ENCODE measurements at regions not wholly inside any gene's neighbourhood (a gene's known extent, or its start where the extent isn't known, plus 50 kb on each side); places are given as distances from the start of the nearest gene placed in this dataset.

DNA sequence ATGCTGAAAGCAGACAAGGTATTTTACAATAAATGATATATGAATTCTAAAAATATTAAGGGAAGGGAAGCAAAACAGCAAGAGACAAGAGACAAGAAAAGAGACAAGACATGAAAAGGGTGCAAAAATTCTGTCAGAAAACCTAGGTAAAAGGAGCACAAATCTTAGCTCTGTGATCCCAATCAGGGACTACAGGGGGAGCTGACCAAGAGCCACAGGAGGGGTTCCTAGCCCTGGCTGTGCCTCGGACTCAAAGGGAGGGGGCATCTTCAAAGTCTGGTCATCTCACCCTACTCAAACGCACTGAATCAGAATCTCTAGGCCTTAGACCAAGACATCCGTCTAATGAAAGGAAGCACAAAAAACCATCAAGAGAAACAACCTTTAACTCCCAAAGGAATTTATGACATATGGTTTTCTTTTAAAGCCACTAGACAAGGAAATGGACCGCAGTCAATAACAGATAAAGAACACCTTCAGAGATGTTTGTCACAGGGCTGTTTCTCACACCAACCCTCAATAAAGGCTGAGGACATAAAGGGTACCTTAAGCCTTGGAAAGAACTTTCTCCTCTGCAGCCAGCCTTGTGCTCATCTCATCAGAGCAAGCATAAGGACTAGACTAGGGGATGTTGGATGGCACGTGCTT, 130.4 kb upstream of the CDYL start:
- DNase-seq (ENCODE audit: low read depth) = no peak
- H3K4me3 ChIP-seq (ENCODE audit: low read depth, low read length) = no peak overlapping the region
- TF ChIP-seq, protein P1, sequence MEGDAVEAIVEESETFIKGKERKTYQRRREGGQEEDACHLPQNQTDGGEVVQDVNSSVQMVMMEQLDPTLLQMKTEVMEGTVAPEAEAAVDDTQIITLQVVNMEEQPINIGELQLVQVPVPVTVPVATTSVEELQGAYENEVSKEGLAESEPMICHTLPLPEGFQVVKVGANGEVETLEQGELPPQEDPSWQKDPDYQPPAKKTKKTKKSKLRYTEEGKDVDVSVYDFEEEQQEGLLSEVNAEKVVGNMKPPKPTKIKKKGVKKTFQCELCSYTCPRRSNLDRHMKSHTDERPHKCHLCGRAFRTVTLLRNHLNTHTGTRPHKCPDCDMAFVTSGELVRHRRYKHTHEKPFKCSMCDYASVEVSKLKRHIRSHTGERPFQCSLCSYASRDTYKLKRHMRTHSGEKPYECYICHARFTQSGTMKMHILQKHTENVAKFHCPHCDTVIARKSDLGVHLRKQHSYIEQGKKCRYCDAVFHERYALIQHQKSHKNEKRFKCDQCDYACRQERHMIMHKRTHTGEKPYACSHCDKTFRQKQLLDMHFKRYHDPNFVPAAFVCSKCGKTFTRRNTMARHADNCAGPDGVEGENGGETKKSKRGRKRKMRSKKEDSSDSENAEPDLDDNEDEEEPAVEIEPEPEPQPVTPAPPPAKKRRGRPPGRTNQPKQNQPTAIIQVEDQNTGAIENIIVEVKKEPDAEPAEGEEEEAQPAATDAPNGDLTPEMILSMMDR (IDR thresholded peaks at IDR 0.05; ENCODE audit: low read depth, low read length, missing control alignments) = peak; percentile 3

GRCh38 chr6:4644996-4645395, 131.2 kb upstream of the CDYL start:
- no peak for DNase-seq (ENCODE audit: low read depth)
- TF ChIP-seq, protein P1 (IDR thresholded peaks at IDR 0.05; ENCODE audit: low read depth, low read length, missing control alignments) = no peak
- no peak overlapping the region for H3K4me3 ChIP-seq (ENCODE audit: low read depth, low read length)

DNA sequence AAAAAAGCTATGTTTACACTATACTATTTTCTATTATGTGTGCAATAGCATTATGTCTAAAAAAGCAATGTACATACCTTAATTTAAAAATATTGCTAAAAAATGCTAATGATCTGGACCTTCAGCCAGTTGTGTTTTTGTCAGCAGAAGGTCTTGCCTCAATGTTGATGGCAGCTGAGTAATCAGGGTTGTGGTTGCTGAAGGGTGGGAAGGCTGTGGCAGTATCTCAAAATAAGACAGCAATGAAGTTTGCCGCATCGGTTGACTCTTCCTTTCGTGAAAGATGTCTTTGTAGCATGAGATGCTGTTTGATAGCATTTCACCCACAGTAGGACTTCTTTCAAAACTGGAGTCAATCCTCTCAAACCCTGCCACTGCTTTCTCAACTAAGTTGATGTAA, 134.7 kb upstream of the CDYL start:
- H3K4me3 ChIP-seq (ENCODE audit: low read depth, low read length) = no peak overlapping the region
- no peak for DNase-seq (ENCODE audit: low read depth)
- TF ChIP-seq, protein P1 (IDR thresholded peaks at IDR 0.05; ENCODE audit: low read depth, low read length, missing control alignments) = no peak

GRCh38 chr6:4640139-4640538, 136.1 kb upstream of the CDYL start:
- H3K4me3 ChIP-seq (ENCODE audit: low read depth, low read length) = no peak overlapping the region
- TF ChIP-seq, protein P1 (IDR thresholded peaks at IDR 0.05; ENCODE audit: low read depth, low read length, missing control alignments) = no peak
- no peak for DNase-seq (ENCODE audit: low read depth)

GRCh38 chr6:4638641-4639040, 137.6 kb upstream of the CDYL start:
- TF ChIP-seq, protein P1 (IDR thresholded peaks at IDR 0.05; ENCODE audit: low read depth, low read length, missing control alignments) = no peak
- no peak for DNase-seq (ENCODE audit: low read depth)
- no peak overlapping the region for H3K4me3 ChIP-seq (ENCODE audit: low read depth, low read length)

DNA sequence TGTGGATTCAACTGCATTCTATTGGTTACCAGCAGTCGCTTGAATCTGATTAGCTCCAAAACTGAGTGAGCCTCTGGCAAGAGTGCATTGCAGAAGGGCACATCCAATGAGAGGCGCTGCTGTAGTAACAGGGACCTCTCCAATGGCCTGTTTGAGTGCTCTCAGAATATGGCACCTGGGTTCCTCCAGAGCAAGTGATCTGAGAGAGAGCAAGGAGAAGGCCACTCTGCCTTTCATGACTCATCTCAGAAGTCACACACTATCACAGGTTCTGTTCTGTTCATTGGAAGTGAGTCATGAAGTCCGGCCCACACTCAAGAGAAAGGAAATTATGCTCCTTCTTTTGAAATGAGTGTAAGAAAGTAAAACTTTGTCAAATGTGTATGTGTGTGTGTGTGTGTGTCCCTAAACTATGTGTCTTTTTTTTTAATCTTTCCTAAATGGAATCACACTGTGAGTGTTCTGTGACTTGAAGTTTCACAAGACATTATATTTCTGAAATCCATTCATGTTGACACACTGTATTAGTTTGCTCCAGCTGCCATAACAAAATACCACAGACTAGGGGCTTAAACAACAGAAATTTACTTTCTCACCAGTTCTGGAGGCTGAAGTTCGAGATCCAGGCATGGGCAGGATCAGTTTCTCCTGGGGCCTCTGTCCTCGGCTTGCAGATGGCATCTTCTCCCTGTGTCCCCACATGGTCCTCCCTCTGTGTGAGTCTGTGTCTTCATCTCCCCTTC, 138.3 kb upstream of the CDYL start:
- no peak overlapping the region for H3K4me3 ChIP-seq (ENCODE audit: low read depth, low read length)
- peak; percentile 48 for DNase-seq (ENCODE audit: low read depth)
- TF ChIP-seq, protein P1 (IDR thresholded peaks at IDR 0.05; ENCODE audit: low read depth, low read length, missing control alignments) = no peak

GRCh38 chr6:4636881-4637224, 139.4 kb upstream of the CDYL start:
- no peak for DNase-seq (ENCODE audit: low read depth)
- TF ChIP-seq, protein P1 (IDR thresholded peaks at IDR 0.05; ENCODE audit: low read depth, low read length, missing control alignments) = no peak
- H3K4me3 ChIP-seq (ENCODE audit: low read depth, low read length) = no peak overlapping the region
